ENCODE measurements at regions not wholly inside any gene's neighbourhood (a gene's known extent, or its start where the extent isn't known, plus 50 kb on each side); places are given as distances from the start of the nearest gene placed in this dataset.

DNA sequence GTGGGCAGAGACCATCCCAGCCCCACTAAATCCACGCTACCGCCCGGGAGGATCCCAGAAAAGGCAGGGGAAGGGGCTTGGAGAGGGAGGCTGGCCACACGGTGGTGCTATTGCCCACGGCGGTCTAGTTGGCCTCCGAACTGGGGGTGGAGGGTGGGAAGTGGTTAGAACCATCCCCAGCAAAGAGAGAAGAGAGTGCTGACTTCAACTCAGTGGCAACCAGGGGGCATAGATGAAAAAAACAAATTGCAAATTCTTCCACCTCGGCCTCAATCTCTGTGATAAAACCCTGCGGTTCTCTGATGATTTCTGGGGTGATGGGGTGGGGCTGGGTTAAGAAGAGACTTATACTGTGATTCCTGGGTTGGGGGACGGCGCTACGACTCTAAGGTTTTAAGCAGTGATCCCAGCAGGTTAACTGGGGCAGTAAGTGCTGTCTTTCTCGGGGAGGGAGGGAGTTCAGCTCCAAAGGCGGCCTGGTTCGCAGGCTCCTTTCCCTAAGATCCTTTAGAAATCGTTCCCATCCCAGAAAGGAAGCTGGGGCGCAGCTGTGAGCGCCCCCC lies 154.5 kb upstream of the LYZL2 start:
- Histone ChIP-seq H3K4me3 (replicated peaks; ENCODE audit: insufficient read depth, low read length) (peak overlapping the region; percentile 7; the same call in 1 of the 2 replicates), H3K27ac (replicated peaks) (peak overlapping the region; percentile 64), H3K27me3 (ENCODE audit: insufficient read depth, poor library complexity, severe bottlenecking) (no peaks in the 10 kb centered on the region)
- DNase-seq (ENCODE audit: low read depth in 1 of 2, low spot score in 1 of 2) = peak; percentile 71 to 85
- TF ChIP-seq, protein P1, sequence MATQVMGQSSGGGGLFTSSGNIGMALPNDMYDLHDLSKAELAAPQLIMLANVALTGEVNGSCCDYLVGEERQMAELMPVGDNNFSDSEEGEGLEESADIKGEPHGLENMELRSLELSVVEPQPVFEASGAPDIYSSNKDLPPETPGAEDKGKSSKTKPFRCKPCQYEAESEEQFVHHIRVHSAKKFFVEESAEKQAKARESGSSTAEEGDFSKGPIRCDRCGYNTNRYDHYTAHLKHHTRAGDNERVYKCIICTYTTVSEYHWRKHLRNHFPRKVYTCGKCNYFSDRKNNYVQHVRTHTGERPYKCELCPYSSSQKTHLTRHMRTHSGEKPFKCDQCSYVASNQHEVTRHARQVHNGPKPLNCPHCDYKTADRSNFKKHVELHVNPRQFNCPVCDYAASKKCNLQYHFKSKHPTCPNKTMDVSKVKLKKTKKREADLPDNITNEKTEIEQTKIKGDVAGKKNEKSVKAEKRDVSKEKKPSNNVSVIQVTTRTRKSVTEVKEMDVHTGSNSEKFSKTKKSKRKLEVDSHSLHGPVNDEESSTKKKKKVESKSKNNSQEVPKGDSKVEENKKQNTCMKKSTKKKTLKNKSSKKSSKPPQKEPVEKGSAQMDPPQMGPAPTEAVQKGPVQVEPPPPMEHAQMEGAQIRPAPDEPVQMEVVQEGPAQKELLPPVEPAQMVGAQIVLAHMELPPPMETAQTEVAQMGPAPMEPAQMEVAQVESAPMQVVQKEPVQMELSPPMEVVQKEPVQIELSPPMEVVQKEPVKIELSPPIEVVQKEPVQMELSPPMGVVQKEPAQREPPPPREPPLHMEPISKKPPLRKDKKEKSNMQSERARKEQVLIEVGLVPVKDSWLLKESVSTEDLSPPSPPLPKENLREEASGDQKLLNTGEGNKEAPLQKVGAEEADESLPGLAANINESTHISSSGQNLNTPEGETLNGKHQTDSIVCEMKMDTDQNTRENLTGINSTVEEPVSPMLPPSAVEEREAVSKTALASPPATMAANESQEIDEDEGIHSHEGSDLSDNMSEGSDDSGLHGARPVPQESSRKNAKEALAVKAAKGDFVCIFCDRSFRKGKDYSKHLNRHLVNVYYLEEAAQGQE (IDR thresholded peaks at IDR 0.05; ENCODE audit: insufficient replicate concordance, low read depth) = no peak
- TF ChIP-seq POLR2AphosphoS5 (IDR thresholded peaks at IDR 0.05; ENCODE audit: low read depth) (no peak), SPI1 (IDR thresholded peaks at IDR 0.05; ENCODE audit: borderline replicate concordance, low read depth) (peak; percentile 78; the same call in 1 of the 2 replicates), GABPA (IDR thresholded peaks at IDR 0.05; ENCODE audit: low read depth) (no peak)
- TF ChIP-seq, protein P2, sequence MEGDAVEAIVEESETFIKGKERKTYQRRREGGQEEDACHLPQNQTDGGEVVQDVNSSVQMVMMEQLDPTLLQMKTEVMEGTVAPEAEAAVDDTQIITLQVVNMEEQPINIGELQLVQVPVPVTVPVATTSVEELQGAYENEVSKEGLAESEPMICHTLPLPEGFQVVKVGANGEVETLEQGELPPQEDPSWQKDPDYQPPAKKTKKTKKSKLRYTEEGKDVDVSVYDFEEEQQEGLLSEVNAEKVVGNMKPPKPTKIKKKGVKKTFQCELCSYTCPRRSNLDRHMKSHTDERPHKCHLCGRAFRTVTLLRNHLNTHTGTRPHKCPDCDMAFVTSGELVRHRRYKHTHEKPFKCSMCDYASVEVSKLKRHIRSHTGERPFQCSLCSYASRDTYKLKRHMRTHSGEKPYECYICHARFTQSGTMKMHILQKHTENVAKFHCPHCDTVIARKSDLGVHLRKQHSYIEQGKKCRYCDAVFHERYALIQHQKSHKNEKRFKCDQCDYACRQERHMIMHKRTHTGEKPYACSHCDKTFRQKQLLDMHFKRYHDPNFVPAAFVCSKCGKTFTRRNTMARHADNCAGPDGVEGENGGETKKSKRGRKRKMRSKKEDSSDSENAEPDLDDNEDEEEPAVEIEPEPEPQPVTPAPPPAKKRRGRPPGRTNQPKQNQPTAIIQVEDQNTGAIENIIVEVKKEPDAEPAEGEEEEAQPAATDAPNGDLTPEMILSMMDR (IDR thresholded peaks at IDR 0.05; ENCODE audit: insufficient read depth, low read length) = peak; percentile 80

DNA sequence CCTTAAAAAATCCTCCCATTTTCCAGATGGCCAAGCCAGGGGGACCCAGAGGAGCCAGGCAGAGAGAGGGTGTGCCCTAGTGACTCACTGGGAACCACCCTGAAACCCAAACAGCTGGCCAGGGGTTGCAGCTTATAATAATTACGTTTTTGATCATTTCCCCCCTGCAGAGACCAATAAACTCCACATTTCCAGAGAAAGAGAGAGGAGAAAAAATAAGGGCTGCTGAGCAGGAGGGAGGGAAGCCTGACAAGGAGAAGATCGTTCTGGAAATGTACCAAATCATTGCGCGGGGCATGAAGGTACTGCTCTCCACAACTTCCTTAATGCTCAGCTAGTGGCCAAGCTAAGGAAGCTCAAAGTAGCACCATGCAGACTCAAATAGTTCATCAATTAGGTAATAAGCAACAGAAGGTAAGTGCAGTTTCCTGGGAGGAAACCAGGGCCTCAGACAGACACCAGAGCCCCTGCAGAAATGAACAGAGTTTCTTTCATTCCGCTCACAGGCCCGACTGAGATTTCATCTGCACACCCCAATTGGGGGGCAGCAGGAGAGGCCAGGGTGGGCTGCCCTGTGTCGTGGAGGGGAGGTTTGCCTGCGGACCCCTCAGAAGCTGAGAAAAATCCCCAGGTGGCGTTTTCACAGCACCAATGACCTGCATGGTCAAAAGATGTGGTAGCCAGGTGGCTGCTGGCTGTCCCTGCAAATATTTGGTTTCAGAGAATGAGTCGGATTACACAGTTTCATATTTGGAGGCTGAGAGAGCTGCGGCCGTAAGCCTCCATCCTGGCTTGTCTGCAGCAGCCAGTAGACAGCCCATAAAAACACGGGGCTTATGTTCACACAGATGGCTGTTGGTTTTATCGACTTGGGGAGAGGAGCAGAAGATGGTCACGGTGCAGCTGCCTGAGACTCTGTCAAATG lies 153.2 kb upstream of the LYZL2 start:
- TF ChIP-seq GABPA (IDR thresholded peaks at IDR 0.05; ENCODE audit: low read depth) = no peak
- TF ChIP-seq, protein P2 (IDR thresholded peaks at IDR 0.05; ENCODE audit: insufficient read depth, low read length) = no peak
- TF ChIP-seq, protein P1 (IDR thresholded peaks at IDR 0.05; ENCODE audit: insufficient replicate concordance, low read depth) = no peak
- no peak for TF ChIP-seq POLR2AphosphoS5 (IDR thresholded peaks at IDR 0.05; ENCODE audit: low read depth)
- no peak; the same call in 1 of the 2 replicates for TF ChIP-seq SPI1 (IDR thresholded peaks at IDR 0.05; ENCODE audit: borderline replicate concordance, low read depth)
- Histone ChIP-seq H3K27me3 (ENCODE audit: insufficient read depth, poor library complexity, severe bottlenecking) (no peaks in the 10 kb centered on the region), H3K27ac (replicated peaks) (peak overlapping the region; percentile 23), H3K4me3 (replicated peaks; ENCODE audit: insufficient read depth, low read length) (no peak overlapping the region)
- DNase-seq (ENCODE audit: low read depth in 1 of 2, low spot score in 1 of 2) = peak; percentile 64 to 82

DNA sequence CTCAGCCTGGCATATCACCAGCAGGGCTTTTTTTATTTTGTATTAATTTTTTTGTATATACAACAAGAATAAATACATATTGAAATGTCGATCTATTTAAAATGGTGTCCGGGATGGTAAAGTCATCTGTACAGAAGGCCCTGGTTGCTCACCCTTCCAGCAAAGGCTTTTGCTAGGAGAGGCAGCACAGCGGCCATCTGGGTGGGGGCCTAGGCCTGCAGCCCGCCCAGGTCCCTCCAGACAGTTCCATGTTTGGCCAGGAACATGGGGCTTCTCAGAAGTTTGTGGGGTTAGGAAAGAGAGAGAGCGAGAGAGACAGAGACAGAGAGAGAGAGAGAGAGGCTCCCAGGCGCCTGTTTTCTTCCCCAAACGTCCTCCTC lies 152.6 kb upstream of the LYZL2 start:
- TF ChIP-seq SPI1 (IDR thresholded peaks at IDR 0.05; ENCODE audit: borderline replicate concordance, low read depth) (no peak), GABPA (IDR thresholded peaks at IDR 0.05; ENCODE audit: low read depth) (no peak), POLR2AphosphoS5 (IDR thresholded peaks at IDR 0.05; ENCODE audit: low read depth) (no peak)
- TF ChIP-seq, protein P1 (IDR thresholded peaks at IDR 0.05; ENCODE audit: insufficient replicate concordance, low read depth) = no peak
- TF ChIP-seq, protein P2 (IDR thresholded peaks at IDR 0.05; ENCODE audit: insufficient read depth, low read length) = no peak
- Histone ChIP-seq H3K27ac (replicated peaks) (peak overlapping the region; percentile 23), H3K27me3 (ENCODE audit: insufficient read depth, poor library complexity, severe bottlenecking) (no peaks in the 10 kb centered on the region), H3K4me3 (replicated peaks; ENCODE audit: insufficient read depth, low read length) (no peak overlapping the region)
- no peak for DNase-seq (ENCODE audit: low read depth in 1 of 2, low spot score in 1 of 2)

Measured in HL-60 (cell line).